SIG-M5 treated with dmso at 0.1 percent for 504 hours (cell line): ENCODE measurements at regions not wholly inside any gene's neighbourhood (a gene's known extent, or its start where the extent isn't known, plus 50 kb on each side); places are given as distances from the start of the nearest gene placed in this dataset.

Experiments used
- DNase-seq: peaks from one replicate; lab custom pipeline; 2025; ENCODE audit not compliant: unreplicated experiment; lab: John Stamatoyannopoulos, UW

DNA sequence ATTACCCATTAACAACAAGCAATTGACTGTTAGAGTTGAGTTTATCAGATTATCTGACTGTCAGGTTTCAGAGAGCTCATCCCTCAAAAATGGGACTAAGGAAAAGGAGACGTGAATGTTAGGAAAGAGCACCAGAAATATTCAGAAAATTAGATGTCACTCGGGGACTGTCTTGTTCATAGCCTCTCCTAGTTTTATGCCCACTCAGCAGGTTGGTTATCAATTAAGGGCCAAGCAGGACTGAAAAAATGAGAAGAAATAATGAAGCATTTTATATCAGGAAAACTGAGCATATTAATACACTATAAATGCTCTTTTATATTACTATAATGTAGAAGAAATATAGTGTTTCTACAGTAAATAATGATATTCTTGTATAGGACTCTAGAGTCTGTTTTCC lies 188.1 kb upstream of the NRXN1 start:
- DNase-seq: no peak

- no peak for DNase-seq
These were observed 187.5 kb upstream of the NRXN1 start for GRCh38 chr2:51219468-51219867.

DNA sequence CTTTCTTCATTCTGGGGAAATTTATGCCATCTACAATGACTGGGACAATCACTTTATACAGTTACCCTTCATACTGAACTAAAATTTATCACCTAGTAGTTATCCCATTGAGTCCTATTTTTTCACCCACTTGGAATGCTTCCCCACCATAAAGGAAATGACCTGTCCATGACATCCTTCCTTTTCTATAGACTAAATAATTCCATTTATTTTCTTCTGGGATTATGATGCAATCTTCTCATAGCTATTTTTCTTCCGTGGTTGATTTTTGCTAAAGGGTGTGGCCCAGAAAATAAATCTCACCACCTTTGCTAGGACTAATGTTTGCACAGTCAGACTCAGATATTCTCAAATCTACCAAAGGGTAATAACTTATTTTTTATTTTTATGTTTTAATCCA lies 186.1 kb upstream of the NRXN1 start:
- DNase-seq: no peak

DNA sequence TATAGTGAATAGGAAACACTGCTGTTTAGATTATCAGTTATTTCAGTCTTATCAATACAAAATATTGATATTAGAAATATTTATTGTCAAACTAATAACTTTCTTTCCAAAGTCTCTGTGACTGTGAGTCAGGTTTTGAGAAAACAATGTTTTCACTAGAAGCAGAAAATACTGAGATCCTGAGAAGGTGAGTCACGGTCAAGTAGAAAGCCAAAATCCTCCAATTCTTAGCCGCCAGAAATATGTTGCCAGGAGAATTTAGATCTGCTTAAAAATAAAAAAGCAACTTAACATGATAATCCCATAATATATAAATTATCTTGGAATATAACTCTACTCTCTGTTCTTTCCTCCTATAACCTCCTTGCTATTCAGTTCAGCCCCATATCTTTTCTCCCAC lies 181.9 kb upstream of the NRXN1 start:
- no peak for DNase-seq

DNA sequence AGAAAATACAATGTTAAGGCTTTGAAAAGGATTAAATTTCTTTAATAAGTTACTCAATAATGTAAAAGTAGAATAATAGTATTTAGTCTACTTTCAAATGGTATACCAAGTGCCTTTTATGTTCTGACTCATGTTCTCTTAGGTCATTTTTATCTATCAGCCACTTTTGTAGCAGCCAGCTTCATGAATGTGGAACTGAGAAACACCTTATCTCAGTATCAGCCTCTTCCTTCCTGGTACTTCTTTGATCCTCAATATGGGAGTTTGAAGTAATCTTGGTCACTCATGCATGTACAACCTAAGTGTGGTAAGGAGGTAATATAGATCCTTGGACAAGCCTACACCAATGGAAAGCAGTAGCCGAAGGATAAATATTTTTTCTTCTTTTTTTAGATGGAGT lies 180.4 kb upstream of the NRXN1 start:
- DNase-seq: no peak

DNA sequence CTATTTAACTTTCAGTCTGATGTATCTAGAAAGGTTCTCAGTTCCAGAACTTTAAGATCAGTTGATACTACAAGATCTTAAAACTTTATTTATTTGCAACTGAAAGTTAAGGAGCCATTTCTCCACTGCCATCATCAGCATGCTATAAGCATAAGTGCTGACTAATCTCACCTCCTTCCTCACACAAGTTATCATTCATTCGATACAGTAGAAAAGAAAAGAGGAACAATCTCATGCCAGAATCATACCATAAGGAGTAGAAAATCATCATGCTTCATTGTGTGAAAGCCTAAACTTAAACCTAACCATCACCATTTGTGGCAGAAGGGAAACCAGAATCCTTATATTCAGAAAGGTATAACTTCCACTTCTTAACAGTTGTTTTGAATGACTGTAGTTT lies 176.6 kb upstream of the NRXN1 start:
- DNase-seq: no peak

DNA sequence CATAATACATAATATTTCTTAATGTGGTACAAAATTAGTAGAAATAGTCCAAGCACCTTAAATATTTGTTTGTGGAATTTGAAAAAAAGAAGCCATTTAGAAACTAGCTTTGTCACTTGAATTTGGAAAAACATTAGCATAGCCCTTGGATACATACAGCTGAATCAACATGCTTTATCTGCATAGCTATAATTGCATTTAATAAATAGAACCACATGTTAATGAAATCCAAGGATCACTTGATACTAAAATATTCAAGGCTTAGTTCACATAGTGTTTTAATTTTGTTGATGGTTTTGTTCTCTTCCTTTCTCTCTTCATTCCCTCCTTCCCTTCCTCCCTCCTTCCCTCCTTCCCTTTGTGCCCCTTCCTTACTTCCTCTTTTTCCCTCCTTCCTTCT lies 169.4 kb upstream of the NRXN1 start:
- no peak for DNase-seq

GRCh38 chr2:51194656-51195055 lies 162.7 kb upstream of the NRXN1 start:
- no peak for DNase-seq

- no peak for DNase-seq
These were observed 138.3 kb upstream of the NRXN1 start for GRCh38 chr2:51170273-51170672.

DNA sequence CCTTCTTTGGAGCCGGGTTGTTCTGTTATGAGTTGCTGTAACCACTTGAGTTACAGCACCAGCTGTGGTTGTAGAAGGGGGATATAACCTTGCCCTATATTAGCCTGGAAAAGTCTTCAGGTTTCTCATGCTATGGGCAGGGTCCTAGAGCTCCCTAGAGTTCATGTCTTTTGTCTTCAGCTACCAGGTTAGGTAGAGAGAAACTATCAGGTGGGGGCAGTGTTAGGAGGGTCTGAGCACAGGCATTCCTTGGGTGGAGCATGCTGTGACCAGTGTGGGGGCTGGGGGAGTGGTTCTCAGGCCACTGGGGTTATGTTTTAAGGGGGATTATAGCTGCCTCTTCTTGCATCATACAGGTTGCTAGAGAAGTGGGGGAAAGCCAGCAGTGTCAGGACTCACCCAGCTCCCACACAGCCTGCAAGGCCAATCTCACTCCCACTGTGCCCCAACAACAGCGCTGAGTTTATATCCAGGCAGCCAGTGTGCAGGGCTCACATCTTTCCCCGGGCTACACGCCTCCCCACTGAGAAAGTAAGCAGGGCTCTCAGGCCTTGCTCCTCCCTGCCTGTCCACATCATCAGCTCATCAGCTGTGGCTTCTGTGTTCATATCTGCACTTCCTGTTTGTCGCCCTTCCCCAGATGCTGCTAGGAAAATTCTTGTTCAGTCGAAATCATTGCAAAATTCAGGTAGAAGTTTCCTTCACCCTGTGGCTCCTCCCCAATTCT lies 133.8 kb upstream of the NRXN1 start:
- DNase-seq: no peak

GRCh38 chr2:51158251-51158650 lies 126.3 kb upstream of the NRXN1 start:
- no peak for DNase-seq

DNA sequence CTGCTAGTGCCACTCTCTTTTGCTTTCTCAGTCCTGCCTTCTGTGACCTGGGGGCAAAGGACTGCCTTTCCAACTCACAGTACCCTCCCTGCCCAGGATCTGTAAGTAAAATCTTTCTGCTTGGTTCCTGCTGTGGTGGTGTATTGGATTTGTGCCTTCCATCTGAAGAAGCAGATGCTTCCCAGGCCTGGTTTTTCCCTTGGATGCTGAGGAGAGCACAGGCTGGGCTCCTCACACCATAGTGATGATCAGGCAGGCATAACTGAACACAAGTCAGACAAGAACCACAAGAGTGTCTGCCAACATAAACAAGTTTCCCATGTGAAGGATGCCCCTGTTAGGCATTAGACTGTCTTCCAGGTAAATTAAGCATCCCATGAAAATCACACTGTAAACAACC lies 121.3 kb upstream of the NRXN1 start:
- no peak for DNase-seq

GRCh38 chr2:51151490-51152140 lies 119.7 kb upstream of the NRXN1 start:
- no peak for DNase-seq

DNA sequence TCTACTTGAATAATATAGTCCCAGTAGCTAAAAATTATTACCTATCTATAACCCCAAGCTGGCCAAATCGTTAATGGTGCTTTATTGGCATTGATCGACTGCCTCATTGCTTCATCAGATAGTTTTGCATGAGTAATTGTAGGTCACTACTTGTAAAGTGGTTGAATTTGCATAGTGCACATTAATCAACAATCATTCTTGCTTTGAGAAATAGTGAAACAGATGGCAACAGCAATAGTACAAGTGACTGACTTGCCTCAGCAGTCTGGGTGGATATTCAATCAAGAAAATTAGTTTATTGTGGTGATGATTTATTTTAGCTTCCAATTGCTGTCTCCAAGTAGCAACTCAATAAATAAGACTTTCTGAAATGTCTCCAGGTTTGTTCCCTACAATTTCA lies 117.8 kb upstream of the NRXN1 start:
- DNase-seq: no peak

GRCh38 chr2:51145761-51146160 lies 113.8 kb upstream of the NRXN1 start:
- DNase-seq: no peak

GRCh38 chr2:51120754-51121280 lies 88.9 kb upstream of the NRXN1 start:
- no peak for DNase-seq

DNA sequence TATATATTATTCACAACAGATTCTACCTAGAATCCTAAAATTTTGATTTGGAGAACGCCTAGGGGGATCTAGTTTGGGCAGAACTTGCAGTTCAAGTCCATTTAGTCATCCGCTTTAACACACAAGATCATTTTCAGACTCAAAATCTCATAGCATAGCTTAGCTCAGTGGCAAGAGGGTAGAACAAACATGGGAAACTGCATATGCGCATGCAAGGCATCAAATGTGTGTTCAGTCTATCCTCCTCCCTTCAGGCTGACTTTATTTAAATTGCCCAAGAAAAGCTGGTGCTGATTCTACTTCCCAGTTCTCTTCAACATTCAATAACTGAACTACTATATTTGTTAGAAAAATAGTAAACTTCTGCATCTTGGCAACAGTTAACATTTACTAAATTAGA lies 79.6 kb upstream of the NRXN1 start:
- no peak for DNase-seq

DNA sequence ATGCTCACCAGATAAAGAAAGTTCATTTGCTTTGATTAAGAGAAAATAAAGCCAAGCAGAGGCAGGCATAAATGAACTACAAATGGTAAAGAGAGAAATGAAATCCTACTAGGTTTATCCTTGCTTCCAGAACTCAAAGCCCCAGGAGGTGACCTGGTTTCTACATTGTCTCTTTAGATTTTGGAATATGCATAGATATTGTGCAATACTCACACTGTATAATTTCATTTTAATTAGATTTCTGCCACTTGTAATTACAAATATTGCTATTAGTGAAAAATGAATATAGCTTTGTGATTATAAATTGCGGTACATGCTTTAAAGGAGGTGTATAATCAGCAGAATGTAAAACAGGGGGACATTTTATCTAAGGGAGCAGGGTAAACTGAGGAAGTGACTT lies 76.9 kb upstream of the NRXN1 start:
- no peak for DNase-seq

- DNase-seq: no peak
These were observed 75.9 kb upstream of the NRXN1 start for GRCh38 chr2:51107841-51108240.

DNA sequence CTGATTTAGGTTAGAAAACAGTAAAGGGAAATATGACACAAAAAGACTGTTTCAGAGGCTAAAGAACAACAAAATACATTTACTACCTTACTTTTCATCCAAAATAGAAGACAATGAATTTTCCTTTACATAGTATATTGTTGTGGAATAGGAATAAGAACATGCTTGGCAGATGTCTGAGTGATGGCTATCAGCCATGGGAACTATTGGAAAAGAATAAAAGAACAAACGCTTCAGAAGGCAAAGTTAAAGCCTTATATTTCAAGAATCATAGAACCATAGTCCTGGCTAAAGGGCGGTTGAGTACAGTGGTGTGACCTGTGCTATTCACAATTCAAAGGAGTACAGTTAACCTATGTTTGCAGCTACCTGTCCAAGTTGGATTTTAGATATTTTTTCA lies 73.9 kb upstream of the NRXN1 start:
- no peak for DNase-seq

DNA sequence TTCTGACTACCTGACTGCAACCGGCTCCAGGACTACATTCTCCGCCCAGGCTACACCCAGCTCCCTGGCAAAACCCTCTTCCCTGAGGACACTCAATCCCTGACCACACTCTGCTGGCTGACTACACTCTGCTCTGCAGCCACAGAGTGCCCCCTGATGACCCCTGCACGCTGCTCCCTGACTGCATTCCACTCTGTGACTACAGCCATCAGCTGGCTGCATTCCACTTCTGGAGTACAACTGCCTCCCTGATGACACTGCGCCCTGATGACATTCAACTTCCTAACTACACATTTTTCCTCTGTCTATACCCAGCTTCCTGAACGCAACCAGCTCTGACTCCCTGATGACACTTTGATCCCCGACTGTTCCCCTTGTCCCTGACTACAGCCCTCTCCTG lies 71.3 kb upstream of the NRXN1 start:
- DNase-seq: no peak

GRCh38 chr2:51093016-51093415 lies 61.1 kb upstream of the NRXN1 start:
- DNase-seq: no peak
